ENCODE measurements at regions not wholly inside any gene's neighbourhood (a gene's known extent, or its start where the extent isn't known, plus 50 kb on each side); places are given as distances from the start of the nearest gene placed in this dataset.

GRCh38 chr2:142601794-142602193 is 275.7 kb upstream of the KYNU start:
- H3K27ac ChIP-seq = no peak overlapping the region
- ATAC-seq (no peak), DNase-seq (no peak), FAIRE-seq (no peak)
- no peak for TF ChIP-seq CTCF (IDR thresholded peaks at IDR 0.05)
- no peaks in the 10 kb centered on the region for H3K9me3 ChIP-seq
- no peaks in the 10 kb centered on the region for H3K36me3 ChIP-seq
- 79 to 81% methylated on average over 7 of the region's 7 CpGs for WGBS, 2 donors
- intact Hi-C loops (cut with DNase I) = no loop called here
- H3K4me3 ChIP-seq = no peak overlapping the region
- H3K4me1 ChIP-seq = no peaks in the 10 kb centered on the region
- H3K27me3 ChIP-seq = no peaks in the 10 kb centered on the region

- Histone ChIP-seq H3K27me3 (no peaks in the 10 kb centered on the region), H3K9me3 (no peaks in the 10 kb centered on the region), H3K27ac (no peak overlapping the region), H3K36me3 (no peaks in the 10 kb centered on the region), H3K4me1 (no peaks in the 10 kb centered on the region), H3K4me3 (no peak overlapping the region)
- no peak for FAIRE-seq
- no peak for ATAC-seq
- TF ChIP-seq CTCF (IDR thresholded peaks at IDR 0.05) = no peak
- no peak for DNase-seq
- intact Hi-C loops (cut with DNase I) = no loop called here
These were observed 278.0 kb upstream of the KYNU start for GRCh38 chr2:142599504-142599903.

- intact Hi-C loops (cut with DNase I) = no loop called here
- no peak for FAIRE-seq
- ATAC-seq = no peak
- no peaks in the 10 kb centered on the region for H3K9me3 ChIP-seq
- H3K4me1 ChIP-seq = no peaks in the 10 kb centered on the region
- TF ChIP-seq CTCF (IDR thresholded peaks at IDR 0.05) = no peak
- no peak for DNase-seq
- H3K36me3 ChIP-seq = no peaks in the 10 kb centered on the region
- H3K27me3 ChIP-seq = no peaks in the 10 kb centered on the region
- H3K27ac ChIP-seq = no peak overlapping the region
- no peak overlapping the region for H3K4me3 ChIP-seq
These were observed 278.6 kb upstream of the KYNU start for GRCh38 chr2:142598846-142599245.

GRCh38 chr2:142596334-142597088 is 281.0 kb upstream of the KYNU start:
- H3K27ac ChIP-seq = no peak overlapping the region
- H3K4me1 ChIP-seq = peaks cover 0 to 6% (median 0%) of the 10 kb centered on the region in 3 donors
- FAIRE-seq (no peak), ATAC-seq (no peak), DNase-seq (no peak)
- H3K9me3 ChIP-seq = no peaks in the 10 kb centered on the region
- no peaks in the 10 kb centered on the region for H3K27me3 ChIP-seq
- no peak overlapping the region for H3K4me3 ChIP-seq
- intact Hi-C loops (cut with DNase I) = no loop called here
- no peaks in the 10 kb centered on the region for H3K36me3 ChIP-seq
- 87 to 96% methylated on average over 2 of the region's 2 CpGs for WGBS, 2 donors
- no peak for TF ChIP-seq CTCF (IDR thresholded peaks at IDR 0.05)

GRCh38 chr2:142594935-142595334 is 282.5 kb upstream of the KYNU start:
- ATAC-seq = no peak
- Histone ChIP-seq H3K4me3 (no peak overlapping the region), H3K4me1 (peaks cover 0 to 8% (median 0%) of the 10 kb centered on the region in 3 donors), H3K9me3 (no peaks in the 10 kb centered on the region), H3K27me3 (no peaks in the 10 kb centered on the region), H3K27ac (no peak overlapping the region), H3K36me3 (no peaks in the 10 kb centered on the region)
- WGBS, 2 donors = 79 to 85% methylated on average over 2 of the region's 2 CpGs
- DNase-seq = no peak
- intact Hi-C loops (cut with DNase I) = no loop called here
- FAIRE-seq = no peak
- TF ChIP-seq CTCF (IDR thresholded peaks at IDR 0.05) = no peak
